HG03378 (cell line): ENCODE measurements at regions not wholly inside any gene's neighbourhood (a gene's known extent, or its start where the extent isn't known, plus 50 kb on each side); places are given as distances from the start of the nearest gene placed in this dataset.
A peak's percentile ranks its signal among the peaks of the same experiment; 100 is the strongest.
"Not testable (repeated sequence)": the region's sequence is repeated elsewhere in the genome, so short reads cannot be mapped to it uniquely, and the experiment has no call there.

ENCODE experiments used
- ATAC-seq: cut with Tn5 transposase; IDR thresholded peaks from one replicate; pipeline ENCODE4 v1.9.1; 2021; ENCODE audit warnings: mild to moderate bottlenecking, moderate library complexity; ENCODE audit not compliant: unreplicated experiment

DNA sequence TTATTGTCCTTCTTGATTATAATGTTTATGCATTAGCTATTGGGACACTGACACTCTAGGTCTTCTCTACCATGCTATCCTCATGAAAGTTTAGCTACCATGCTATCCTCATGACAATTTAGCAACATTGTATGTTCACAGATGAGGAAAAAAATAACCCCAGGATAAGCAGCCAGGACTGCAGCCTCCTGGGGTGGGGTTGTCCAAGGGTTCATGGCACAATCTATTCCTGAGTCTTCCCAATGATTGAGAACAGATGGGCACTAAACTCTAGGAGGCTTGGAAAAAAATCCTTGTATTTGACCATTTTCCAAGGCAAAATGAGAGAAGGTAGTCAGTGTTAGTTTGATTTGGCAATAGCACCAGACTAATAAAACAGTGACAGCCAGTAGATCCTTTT is 619.8 kb upstream of the LCORL start:
- ATAC-seq = no peak

DNA sequence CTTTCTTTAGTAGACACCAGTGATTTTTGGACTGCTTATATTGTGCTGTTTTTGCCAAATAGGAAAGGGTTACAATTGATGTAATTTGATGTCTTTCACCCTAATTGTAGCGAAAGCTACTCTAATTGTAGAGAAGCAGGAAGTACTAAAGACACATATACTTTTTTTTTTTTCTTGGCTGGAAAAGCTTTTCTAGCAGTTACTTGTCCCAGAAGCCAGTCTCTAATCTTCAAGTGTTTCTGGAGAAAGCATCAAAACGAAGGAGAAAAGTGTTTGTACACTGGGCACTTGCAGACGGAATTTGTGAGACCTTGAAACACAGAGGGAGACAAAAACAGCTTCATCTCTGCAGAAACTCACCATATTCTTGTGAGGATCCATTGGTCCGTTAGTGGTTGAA is 616.5 kb upstream of the LCORL start:
- no peak for ATAC-seq

DNA sequence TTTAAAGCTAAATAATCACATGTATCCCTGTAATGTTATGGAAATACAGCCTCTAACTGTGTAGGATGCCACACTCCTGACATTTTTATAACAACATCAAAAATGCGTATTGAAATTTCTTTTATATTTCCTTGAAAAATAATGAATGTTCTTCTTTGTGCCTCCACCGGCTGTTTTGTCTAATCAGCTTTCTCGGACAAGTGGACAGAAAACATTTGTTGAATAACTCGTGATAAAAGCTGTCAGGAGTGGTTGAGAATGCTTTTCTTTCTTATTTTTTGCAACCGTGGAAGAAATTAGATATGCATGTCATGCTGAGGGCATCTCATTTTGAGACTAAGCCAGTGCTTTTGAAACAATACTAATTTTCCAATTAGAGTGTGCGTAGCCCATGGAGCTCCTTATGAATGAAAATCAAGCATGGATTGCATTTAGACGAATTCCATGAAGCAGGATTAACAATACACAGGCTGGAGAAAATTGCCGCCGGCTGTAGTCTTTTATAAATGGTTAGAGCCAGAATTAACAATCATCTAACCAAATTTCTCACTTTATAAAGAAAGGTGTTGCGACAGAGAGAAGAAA is 614.5 kb upstream of the LCORL start:
- no peak for ATAC-seq

- no peak for ATAC-seq
Measured at GRCh38 chr4:18635531-18635930, 614.0 kb upstream of the LCORL start.

- no peak for ATAC-seq
Measured at GRCh38 chr4:18631586-18631985, 610.0 kb upstream of the LCORL start.

GRCh38 chr4:18630218-18631110 is 608.9 kb upstream of the LCORL start:
- ATAC-seq = no peak

DNA sequence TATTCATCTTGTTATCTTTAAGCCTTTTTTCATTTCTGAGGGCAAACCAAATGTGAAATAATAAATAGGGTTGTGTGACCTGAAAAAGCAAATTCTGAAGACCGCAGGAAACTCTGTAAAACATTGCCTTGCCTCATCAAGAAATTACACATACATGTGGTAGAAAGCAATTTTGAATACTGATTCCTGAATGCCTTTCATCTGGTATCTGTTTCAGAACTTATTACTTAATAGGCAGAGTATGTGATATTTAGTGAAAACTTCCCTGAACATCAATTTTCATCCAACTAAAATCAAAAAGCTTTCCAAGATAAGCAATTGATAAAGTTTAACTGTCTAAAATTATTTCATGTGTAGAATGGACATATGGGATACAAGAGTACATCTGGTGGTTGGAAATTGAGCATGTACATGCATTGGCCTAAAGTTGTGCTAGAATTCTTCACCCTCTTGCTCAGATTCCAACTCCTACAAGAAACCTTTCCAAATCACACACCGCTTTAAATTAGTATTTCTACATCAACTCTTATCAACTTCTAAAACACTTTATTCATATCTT is 606.0 kb upstream of the LCORL start:
- ATAC-seq = no peak

- no peak for ATAC-seq
Measured at GRCh38 chr4:18626996-18627395, 605.4 kb upstream of the LCORL start.

- ATAC-seq = no peak
Measured at GRCh38 chr4:18626366-18626765, 604.8 kb upstream of the LCORL start.

GRCh38 chr4:18621186-18621585 is 599.6 kb upstream of the LCORL start:
- no peak for ATAC-seq

DNA sequence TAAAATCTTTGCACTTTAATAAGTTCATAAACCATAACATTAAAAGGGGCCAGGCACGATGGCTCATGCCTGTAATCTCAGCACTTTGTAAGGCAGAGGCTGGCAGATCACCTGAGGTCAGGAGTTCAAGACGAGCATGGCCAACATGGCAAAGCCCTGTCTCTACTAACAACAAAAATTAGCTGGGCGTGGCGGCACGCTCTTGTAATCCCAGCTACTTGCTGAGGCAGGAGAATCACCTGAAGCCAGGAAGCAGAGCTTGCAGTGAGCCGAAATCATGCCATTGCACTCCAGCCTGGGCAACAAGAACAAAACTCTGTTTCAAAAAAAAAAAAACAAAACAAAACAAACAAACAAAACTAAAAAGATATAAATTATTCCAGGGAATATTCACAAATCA is 595.2 kb upstream of the LCORL start:
- ATAC-seq = no peak

GRCh38 chr4:18611026-18611425 is 589.5 kb upstream of the LCORL start:
- ATAC-seq = no peak

DNA sequence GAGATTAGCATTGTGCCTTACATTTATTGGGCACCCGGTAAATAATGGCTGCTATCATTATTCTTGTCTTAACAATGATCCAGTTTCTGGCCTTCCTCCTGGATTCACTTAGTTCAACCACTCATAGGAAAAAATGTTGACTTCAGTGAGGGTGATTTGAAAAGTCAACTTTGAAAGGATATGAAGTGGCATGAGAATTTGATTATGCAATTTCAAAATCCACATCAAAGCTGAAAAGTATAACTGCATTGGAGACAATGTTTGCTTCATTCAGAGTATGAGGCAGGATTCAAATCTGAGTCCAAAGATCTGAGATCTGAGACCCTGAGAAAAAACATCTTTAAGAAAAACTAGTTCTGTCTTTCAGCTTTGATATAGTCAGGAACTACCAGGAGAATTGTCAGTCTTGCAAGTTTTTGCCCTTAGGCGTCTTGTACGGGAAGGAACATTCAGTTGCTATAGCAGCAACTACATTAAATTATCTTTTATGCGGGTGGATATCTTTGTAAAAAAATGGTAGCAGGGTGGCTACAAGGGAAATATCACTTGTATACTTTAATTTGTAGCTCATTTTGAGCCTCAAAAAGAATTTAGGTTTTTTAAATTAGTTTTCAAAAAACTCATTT is 587.5 kb upstream of the LCORL start:
- ATAC-seq = no peak

DNA sequence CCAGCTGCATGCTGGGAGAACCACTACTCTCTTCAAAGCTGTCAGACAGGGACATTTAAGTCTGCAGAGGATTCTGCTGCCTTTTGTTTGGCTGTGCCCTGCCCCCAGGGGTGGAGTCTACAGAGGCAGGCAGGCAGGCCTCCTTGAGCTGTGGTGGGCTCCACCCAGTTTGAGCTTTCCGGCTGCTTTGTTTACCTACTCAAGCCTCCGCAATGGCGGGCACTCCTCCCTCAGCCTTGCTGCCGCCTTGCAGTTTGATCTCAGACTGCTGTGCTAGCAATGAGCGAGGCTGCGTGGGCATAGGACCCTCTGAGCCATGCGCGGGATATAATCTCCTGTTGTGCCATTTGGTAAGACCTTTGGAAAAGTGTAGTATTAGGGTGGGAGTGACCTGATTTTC is 581.1 kb upstream of the LCORL start:
- not testable (repeated sequence) for ATAC-seq

GRCh38 chr4:18593297-18594002 is 571.9 kb upstream of the LCORL start:
- peak; percentile 87 for ATAC-seq

DNA sequence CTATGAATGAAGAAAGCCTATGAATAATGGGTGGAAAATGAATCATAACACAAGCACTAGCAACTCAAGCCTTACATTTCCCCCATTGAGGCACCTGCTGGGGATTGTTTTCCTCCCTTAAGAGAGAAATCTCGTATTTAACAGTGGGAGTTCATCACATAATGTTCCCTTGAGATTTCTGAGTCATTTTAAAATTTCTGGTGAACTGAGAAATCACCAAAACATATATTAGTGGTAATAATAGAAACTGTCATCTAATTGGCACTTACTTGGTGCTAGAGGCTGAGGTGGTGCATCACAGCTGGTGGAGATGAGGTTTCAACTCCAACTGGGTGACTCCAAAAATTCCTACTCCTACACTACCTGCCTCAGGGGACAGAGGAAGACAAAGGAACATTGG is 561.3 kb upstream of the LCORL start:
- no peak for ATAC-seq

DNA sequence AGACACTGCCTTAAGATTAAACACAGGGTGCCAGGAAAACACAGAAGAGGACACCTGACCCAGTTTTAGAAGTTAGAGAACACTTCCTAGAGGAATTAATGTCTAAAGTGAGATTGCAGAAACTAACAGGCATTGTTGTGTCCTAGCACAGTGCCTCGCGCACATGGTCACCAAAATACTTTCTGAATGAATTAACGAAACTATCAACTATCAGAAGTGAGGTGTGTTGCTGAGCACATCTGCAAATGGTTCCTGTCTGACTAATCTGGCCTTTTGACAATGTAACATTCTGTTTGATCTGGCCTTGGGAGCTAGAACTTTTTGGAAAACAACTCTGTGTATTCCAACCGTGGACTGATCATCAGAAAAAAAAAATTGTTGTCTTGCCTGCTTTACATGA is 556.8 kb upstream of the LCORL start:
- ATAC-seq = no peak

DNA sequence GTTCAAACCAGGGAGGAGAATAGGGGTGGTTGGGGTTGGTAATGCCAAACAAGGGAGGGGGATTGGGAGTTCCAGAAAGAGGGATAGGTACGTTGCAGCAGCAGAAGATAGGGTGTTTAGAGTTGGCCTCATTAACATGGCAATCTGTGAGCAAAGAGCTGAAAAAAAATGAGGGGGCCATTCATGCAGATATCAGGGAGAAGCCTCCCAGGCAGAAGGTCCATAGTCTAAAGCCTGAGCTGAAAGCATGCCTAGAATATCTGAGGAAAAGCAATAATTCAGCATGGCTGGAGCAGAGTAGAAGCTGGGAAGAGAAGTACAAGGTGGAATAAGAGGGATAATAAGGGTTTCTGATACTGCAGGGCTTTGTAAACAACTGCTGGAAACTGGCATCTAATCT is 550.9 kb upstream of the LCORL start:
- no peak for ATAC-seq

- ATAC-seq = no peak
Measured at GRCh38 chr4:18571301-18571761, 549.8 kb upstream of the LCORL start.

DNA sequence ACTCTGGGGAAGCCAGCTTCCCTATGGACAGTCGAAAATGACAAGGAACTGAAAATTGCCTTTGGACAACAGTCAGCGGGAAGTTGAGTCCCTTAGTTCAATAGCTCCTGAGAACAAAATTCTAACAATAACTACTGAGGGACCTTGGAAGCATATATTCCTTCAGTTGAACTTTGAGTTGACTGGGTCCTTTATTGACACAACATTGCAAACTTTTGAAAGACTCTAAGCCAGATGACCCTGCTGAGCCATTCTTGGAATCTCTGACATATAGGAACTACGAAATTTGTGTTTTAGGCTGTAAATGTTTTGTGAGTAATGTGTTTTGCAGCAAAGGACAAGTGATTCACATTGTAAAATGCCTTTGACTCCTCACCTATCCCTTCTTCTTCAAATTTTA is 548.8 kb upstream of the LCORL start:
- ATAC-seq = no peak

GRCh38 chr4:18568600-18568999 is 547.0 kb upstream of the LCORL start:
- no peak for ATAC-seq
